ENCODE measurements at regions not wholly inside any gene's neighbourhood (a gene's known extent, or its start where the extent isn't known, plus 50 kb on each side); places are given as distances from the start of the nearest gene placed in this dataset.

DNA sequence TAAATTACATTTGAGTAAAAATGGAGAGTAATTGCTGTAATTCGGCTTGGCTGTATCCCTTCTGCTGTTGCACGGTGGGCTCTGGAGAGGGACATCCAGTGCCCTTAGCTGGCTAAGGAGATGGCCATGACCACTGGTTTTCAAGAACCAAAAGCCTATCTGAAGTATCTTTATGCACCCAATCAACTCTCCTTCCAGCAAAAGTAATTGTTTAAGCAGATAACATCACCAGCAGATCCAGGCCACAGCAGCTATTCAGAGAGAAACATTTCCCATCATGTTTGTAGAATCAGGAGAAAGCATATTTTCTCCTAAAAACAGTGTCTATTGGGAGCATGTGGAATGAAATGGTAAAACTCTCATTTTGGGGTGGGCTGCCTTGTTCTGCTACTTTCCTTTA is 514.5 kb upstream of the RGMA start:
- Histone ChIP-seq H3K9me3 (ENCODE audit: control insufficient read depth, low read length) (no peaks in the 10 kb centered on the region), H3K36me3 (ENCODE audit: control insufficient read depth, insufficient read depth, low read length) (no peaks in the 10 kb centered on the region), H3K27ac (ENCODE audit: low read depth, low read length) (no peak overlapping the region), H3K4me1 (ENCODE audit: control insufficient read depth, insufficient read depth, low read length) (peaks cover 16% of the 10 kb centered on the region), H3K4me3 (ENCODE audit: low read length) (no peak overlapping the region), H3K27me3 (ENCODE audit: control insufficient read depth, insufficient read depth, low read length, poor library complexity, severe bottlenecking) (no peaks in the 10 kb centered on the region), H3K9ac (ENCODE audit: extremely low read depth, low read length, poor library complexity, severe bottlenecking) (no peak overlapping the region)
- WGBS, 2 experiments (ENCODE audit: insufficient coverage in 1 of 2, insufficient read length in 1 of 2), result 91 to 100% methylated on average over 1 to 2 of the region's 2 CpGs
- Mint-ChIP-seq H3K9me3 (no peaks in the 10 kb centered on the region), H3K27me3 (ENCODE audit: insufficient read depth) (no peaks in the 10 kb centered on the region), H3K36me3 (ENCODE audit: low read depth) (no peaks in the 10 kb centered on the region), H3K4me1 (peaks cover 13% of the 10 kb centered on the region), H3K4me3 (no peak overlapping the region), H3K27ac (no peak overlapping the region)
- TF ChIP-seq, protein P1, sequence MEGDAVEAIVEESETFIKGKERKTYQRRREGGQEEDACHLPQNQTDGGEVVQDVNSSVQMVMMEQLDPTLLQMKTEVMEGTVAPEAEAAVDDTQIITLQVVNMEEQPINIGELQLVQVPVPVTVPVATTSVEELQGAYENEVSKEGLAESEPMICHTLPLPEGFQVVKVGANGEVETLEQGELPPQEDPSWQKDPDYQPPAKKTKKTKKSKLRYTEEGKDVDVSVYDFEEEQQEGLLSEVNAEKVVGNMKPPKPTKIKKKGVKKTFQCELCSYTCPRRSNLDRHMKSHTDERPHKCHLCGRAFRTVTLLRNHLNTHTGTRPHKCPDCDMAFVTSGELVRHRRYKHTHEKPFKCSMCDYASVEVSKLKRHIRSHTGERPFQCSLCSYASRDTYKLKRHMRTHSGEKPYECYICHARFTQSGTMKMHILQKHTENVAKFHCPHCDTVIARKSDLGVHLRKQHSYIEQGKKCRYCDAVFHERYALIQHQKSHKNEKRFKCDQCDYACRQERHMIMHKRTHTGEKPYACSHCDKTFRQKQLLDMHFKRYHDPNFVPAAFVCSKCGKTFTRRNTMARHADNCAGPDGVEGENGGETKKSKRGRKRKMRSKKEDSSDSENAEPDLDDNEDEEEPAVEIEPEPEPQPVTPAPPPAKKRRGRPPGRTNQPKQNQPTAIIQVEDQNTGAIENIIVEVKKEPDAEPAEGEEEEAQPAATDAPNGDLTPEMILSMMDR (conservative IDR thresholded peaks at IDR 0.05), result no peak
- no peak for DNase-seq

DNA sequence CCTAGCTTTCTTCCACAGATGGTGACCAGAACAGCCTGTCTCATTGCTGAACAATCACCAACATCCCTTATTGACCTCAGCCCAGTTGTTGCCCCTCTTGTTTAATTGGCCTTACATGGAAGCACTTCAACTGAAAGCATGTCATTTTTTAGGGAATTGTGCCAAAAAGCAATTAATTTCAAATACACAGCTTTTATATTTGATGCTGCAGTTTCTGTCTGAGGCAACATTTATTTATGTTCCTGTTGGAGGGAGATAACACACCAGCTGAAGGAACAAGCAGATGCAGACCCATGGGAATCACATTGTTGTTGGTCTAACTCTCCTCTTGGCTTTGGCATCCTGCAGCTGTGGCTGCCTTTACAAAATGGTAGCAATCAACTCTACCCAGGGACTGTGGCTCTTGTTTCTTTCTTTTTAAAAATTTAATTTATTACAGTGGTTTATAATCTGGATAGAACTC is 498.1 kb upstream of the RGMA start:
- DNase-seq, result no peak
- Mint-ChIP-seq H3K36me3 (ENCODE audit: low read depth) (no peaks in the 10 kb centered on the region), H3K4me3 (no peak overlapping the region), H3K9me3 (no peaks in the 10 kb centered on the region), H3K4me1 (no peaks in the 10 kb centered on the region), H3K27me3 (ENCODE audit: insufficient read depth) (no peaks in the 10 kb centered on the region), H3K27ac (no peak overlapping the region)
- no peak overlapping the region for H3K27ac ChIP-seq (ENCODE audit: low read depth, low read length)
- no peaks in the 10 kb centered on the region for H3K9me3 ChIP-seq (ENCODE audit: control insufficient read depth, low read length)
- H3K27me3 ChIP-seq (ENCODE audit: control insufficient read depth, insufficient read depth, low read length, poor library complexity, severe bottlenecking), result no peaks in the 10 kb centered on the region
- H3K4me1 ChIP-seq (ENCODE audit: control insufficient read depth, insufficient read depth, low read length), result no peaks in the 10 kb centered on the region
- TF ChIP-seq, protein P1 (conservative IDR thresholded peaks at IDR 0.05), result no peak
- no peak overlapping the region for H3K9ac ChIP-seq (ENCODE audit: extremely low read depth, low read length, poor library complexity, severe bottlenecking)
- no peak overlapping the region for H3K4me3 ChIP-seq (ENCODE audit: low read length)
- H3K36me3 ChIP-seq (ENCODE audit: control insufficient read depth, insufficient read depth, low read length), result no peaks in the 10 kb centered on the region

DNA sequence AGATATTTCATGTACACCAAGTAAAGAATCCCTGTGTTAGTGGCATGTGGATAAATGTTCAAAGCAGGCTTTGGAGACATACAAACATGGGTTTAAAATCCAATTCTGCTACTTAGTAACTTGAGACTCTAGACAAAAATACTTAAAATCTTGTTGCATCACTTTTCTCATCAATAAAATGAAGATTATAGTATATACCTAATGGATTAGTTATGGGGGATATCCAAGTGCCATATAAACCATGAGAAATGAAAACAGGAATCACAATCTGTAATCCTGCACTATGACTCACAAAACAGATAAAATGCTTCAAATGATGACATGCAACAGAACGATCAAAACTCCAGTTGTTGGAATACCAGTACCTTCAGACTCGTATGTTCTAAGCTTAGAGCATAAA is 496.0 kb upstream of the RGMA start:
- DNase-seq, result no peak
- no peaks in the 10 kb centered on the region for H3K36me3 Mint-ChIP-seq (ENCODE audit: low read depth)
- no peaks in the 10 kb centered on the region for H3K27me3 Mint-ChIP-seq (ENCODE audit: insufficient read depth)
- H3K36me3 ChIP-seq (ENCODE audit: control insufficient read depth, insufficient read depth, low read length), result no peaks in the 10 kb centered on the region
- H3K27ac ChIP-seq (ENCODE audit: low read depth, low read length), result no peak overlapping the region
- H3K4me3 ChIP-seq (ENCODE audit: low read length), result no peak overlapping the region
- no peak overlapping the region for H3K4me3 Mint-ChIP-seq
- no peak overlapping the region for H3K9ac ChIP-seq (ENCODE audit: extremely low read depth, low read length, poor library complexity, severe bottlenecking)
- no peak overlapping the region for H3K27ac Mint-ChIP-seq
- H3K4me1 ChIP-seq (ENCODE audit: control insufficient read depth, insufficient read depth, low read length), result no peaks in the 10 kb centered on the region
- no peaks in the 10 kb centered on the region for H3K9me3 Mint-ChIP-seq
- TF ChIP-seq, protein P1 (conservative IDR thresholded peaks at IDR 0.05), result no peak
- H3K27me3 ChIP-seq (ENCODE audit: control insufficient read depth, insufficient read depth, low read length, poor library complexity, severe bottlenecking), result no peaks in the 10 kb centered on the region
- no peaks in the 10 kb centered on the region for H3K4me1 Mint-ChIP-seq
- no peaks in the 10 kb centered on the region for H3K9me3 ChIP-seq (ENCODE audit: control insufficient read depth, low read length)
- 86 to 92% methylated on average over 2 of the region's 2 CpGs for WGBS, 2 experiments (ENCODE audit: insufficient coverage in 1 of 2, insufficient read length in 1 of 2)

All from endodermal cell (in vitro differentiated cells).